ENCODE measurements at regions not wholly inside any gene's neighbourhood (a gene's known extent, or its start where the extent isn't known, plus 50 kb on each side); places are given as distances from the start of the nearest gene placed in this dataset.

GRCh38 chr3:103906304-103906703 lies 1460.4 kb upstream of the ALCAM start:
- TF ChIP-seq CTCF (IDR thresholded peaks at IDR 0.05; ENCODE audit: insufficient read depth, low read length) = no peak
- TF ChIP-seq POLR2AphosphoS5 (IDR thresholded peaks at IDR 0.05; ENCODE audit: low read depth) = no peak
- TF ChIP-seq REST (IDR thresholded peaks at IDR 0.05; ENCODE audit: insufficient replicate concordance, low read depth) = no peak
- TF ChIP-seq GABPA (IDR thresholded peaks at IDR 0.05; ENCODE audit: low read depth) = no peak
- no peak for TF ChIP-seq SPI1 (IDR thresholded peaks at IDR 0.05; ENCODE audit: borderline replicate concordance, low read depth)

All from HL-60 (cell line).